Panc1 (cell line): ENCODE measurements at regions not wholly inside any gene's neighbourhood (a gene's known extent, or its start where the extent isn't known, plus 50 kb on each side); places are given as distances from the start of the nearest gene placed in this dataset.

Experiments
- ATAC-seq: fragments of 200-7000 bp; cut with Tn5 transposase; 2 replicates; pipeline ENCODE4 v1.9.1; 2020; ENCODE audit warnings: mild to moderate bottlenecking, moderate library complexity
- BruUV-seq: library from RNA; stranded (reverse); fragments of 400-500 nt; replicated peaks from 2 replicates; lab custom pipeline; 2021; lab: Mats Ljungman, UMichigan
- CTCF ChIA-PET: fragments of 300-600 bp; sonication (Branson Sonifier 250); formaldehyde crosslinking; loops from one replicate; lab custom pipeline; 2022; ENCODE audit warnings: antibody characterized with exemption; lab: Charles Lee
- POLR2A ChIA-PET: fragments of 300-600 bp; sonication (Branson Sonifier 250); formaldehyde crosslinking; loops from one replicate; lab custom pipeline; 2022; ENCODE audit warnings: antibody characterized with exemption; lab: Charles Lee
- DNase-seq: peaks from one replicate; pipeline ENCODE4 v3.0.0-alpha.2; 2010; ENCODE audit warnings: low read depth, low spot score
- H3K27ac ChIP-seq: 2 replicates; pipeline ENCODE4 v1.5.1; 2011; ENCODE audit warnings: mild to moderate bottlenecking, low read length, inconsistent platforms
- H3K27me3 ChIP-seq: fragments of 200-500 bp; sonication (Bioruptor generic); 2 replicates; pipeline ENCODE4 v1.6.0; 2014; ENCODE audit warnings: low read length, inconsistent platforms; ENCODE audit not compliant: control insufficient read depth, insufficient read depth
- H3K36me3 ChIP-seq: fragments of 200-500 bp; sonication (Bioruptor generic); 2 replicates; pipeline ENCODE4 v1.5.1; 2014; ENCODE audit warnings: inconsistent platforms, mild to moderate bottlenecking, low read length, moderate library complexity; ENCODE audit not compliant: control insufficient read depth, insufficient read depth
- H3K4me1 ChIP-seq: 2 replicates; pipeline ENCODE4 v1.5.1; 2011; ENCODE audit warnings: inconsistent platforms, mild to moderate bottlenecking, low read length, moderate library complexity; ENCODE audit not compliant: control insufficient read depth, insufficient read depth
- H3K4me3 ChIP-seq, 2 experiments: 2 replicates each; pipeline ENCODE4 v1.5.1; 2011 to 2012; ENCODE audit warnings: low read depth in 2 of 2, low read length in 2 of 2, mild to moderate bottlenecking in 2 of 2, inconsistent platforms in 1 of 2, moderate library complexity in 1 of 2
- H3K9me3 ChIP-seq: fragments of 200-500 bp; sonication (Bioruptor generic); 2 replicates; pipeline ENCODE4 v1.5.1; 2014; ENCODE audit warnings: low read depth, mild to moderate bottlenecking, inconsistent platforms, low read length, moderate library complexity; ENCODE audit not compliant: control insufficient read depth, insufficient read depth
- POLR2AphosphoS5 ChIP-seq: IDR thresholded peaks from 2 replicates; pipeline ENCODE4 v1.6.1; 2012; ENCODE audit warnings: mild to moderate bottlenecking, low read depth, low read length, moderate library complexity
- SIN3A ChIP-seq: IDR thresholded peaks from 2 replicates; pipeline ENCODE4 v1.6.1; 2012; ENCODE audit warnings: low read depth, mild to moderate bottlenecking, low read length, moderate library complexity, borderline replicate concordance; ENCODE audit not compliant: insufficient read depth
- TCF7L2 ChIP-seq: IDR thresholded peaks from 2 replicates; pipeline ENCODE4 v1.6.1; 2011; ENCODE audit warnings: mild to moderate bottlenecking, low read depth, low read length, inconsistent platforms
- in situ Hi-C: cut with HindIII; loops from 2 replicates; pipeline ENCODE4 v1.10.0; 2016; ENCODE audit warnings: low sequenced_read_pairs, low pct_unique_long_range_greater_than_20kb
- intact Hi-C: fragments of 100-400 bp; cut with micrococcal nuclease; formaldehyde crosslinking; loops from one replicate; pipeline ENCODE4 v1.10.0; 2022; ENCODE audit not compliant: unreplicated experiment
- TF ChIP-seq, protein P1 (sequence below): fragments of 450-650 bp; IDR thresholded peaks from 2 replicates; pipeline ENCODE4 v1.5.1; 2017; ENCODE audit warnings: mild to moderate bottlenecking
- TF ChIP-seq, protein P2 (sequence below), 2 experiments: IDR thresholded peaks; 2 replicates each; pipeline ENCODE4 v1.6.1; 2011 to 2012; ENCODE audit warnings: low read depth in 2 of 2, control low read depth in 1 of 2, low read length in 1 of 2, mild to moderate bottlenecking in 1 of 2, moderate library complexity in 1 of 2; ENCODE audit not compliant: insufficient read depth in 1 of 2

DNA sequence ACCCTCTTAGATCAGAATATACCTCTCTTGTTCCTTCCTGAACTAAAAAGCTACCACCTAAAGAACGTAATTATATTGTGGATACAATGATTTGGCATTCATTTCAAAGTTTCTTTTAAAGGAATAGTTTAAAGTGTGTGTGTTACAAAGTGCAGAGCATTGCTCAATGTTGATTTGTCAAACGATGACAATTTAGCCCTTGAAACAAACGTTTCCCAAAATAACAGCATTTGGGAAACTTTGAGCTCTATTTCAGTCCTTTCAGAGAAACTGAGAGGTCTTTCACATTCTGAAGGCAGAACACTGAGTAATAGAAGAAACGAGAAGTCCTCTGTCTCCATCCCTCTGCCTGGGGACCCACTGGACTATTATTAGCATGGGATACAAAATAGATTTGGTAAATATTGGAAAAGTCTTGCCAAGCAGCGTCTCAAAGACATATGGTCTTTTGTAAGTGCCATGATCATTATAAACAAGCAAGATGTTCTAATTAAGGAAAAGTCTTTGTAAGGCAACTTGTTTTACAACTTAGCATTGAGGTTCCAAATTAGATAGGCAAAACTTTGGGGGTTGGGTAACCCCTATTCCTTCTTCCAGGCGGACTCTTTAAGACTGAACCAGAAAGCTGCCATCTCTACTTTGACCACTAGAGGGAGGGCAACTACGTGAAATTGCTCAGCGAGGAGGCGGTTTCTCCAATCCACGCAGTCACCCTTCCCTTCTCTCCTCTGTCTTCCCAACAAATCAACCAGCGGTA, 208.8 kb downstream of the RNF144B start:
- ChIA-PET POLR2A (no interaction called here), CTCF (interaction anchor here (0.5 to 1.4 kb wide), 4 partner anchors 147 to 1956 kb away, joined by 3 to 14 read pairs (median 6); no protein-coding TSS in a partner anchor)
- no TSS peak for BruUV-seq

DNA sequence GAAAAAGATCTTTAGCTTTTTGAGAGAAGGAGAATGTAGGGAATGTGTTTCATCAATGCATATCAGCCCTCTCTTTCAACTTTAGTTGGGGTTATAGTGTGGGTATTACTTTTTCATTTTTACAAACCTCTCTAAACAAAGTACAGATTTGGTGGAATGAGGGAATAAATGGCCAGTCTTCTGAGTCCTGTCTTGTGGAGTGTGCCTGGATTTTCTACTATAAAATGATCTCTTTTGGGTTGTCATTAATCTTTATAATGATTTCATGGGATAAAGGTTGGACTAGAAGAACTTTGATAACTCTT, 209.3 kb downstream of the RNF144B start:
- CTCF ChIA-PET: interaction anchor here (0.7 to 1.4 kb wide), 2 partner anchors 1271 to 1460 kb away, joined by 3 read pairs; no protein-coding TSS in a partner anchor
- H3K4me1 ChIP-seq: no peaks in the 10 kb centered on the region
- DNase-seq (no peak), ATAC-seq (0 out of 2 replicates have a peak, but pooled peaks have one; percentile 34)
- BruUV-seq: no TSS peak
- POLR2A ChIA-PET: no interaction called here
- H3K4me3 ChIP-seq: no peak overlapping the region
- H3K36me3 ChIP-seq: no peaks in the 10 kb centered on the region
- no peaks in the 10 kb centered on the region; the same call in 1 of the 2 replicates for H3K27me3 ChIP-seq
- intact Hi-C loops (loop anchor here (10.0 kb wide), 3 partner anchors 238 to 1458 kb away; no protein-coding TSS in a partner anchor), in situ Hi-C loops (no loop called here)
- TF ChIP-seq, protein P1, sequence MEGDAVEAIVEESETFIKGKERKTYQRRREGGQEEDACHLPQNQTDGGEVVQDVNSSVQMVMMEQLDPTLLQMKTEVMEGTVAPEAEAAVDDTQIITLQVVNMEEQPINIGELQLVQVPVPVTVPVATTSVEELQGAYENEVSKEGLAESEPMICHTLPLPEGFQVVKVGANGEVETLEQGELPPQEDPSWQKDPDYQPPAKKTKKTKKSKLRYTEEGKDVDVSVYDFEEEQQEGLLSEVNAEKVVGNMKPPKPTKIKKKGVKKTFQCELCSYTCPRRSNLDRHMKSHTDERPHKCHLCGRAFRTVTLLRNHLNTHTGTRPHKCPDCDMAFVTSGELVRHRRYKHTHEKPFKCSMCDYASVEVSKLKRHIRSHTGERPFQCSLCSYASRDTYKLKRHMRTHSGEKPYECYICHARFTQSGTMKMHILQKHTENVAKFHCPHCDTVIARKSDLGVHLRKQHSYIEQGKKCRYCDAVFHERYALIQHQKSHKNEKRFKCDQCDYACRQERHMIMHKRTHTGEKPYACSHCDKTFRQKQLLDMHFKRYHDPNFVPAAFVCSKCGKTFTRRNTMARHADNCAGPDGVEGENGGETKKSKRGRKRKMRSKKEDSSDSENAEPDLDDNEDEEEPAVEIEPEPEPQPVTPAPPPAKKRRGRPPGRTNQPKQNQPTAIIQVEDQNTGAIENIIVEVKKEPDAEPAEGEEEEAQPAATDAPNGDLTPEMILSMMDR: peak; percentile 40
- TF ChIP-seq, protein P2, sequence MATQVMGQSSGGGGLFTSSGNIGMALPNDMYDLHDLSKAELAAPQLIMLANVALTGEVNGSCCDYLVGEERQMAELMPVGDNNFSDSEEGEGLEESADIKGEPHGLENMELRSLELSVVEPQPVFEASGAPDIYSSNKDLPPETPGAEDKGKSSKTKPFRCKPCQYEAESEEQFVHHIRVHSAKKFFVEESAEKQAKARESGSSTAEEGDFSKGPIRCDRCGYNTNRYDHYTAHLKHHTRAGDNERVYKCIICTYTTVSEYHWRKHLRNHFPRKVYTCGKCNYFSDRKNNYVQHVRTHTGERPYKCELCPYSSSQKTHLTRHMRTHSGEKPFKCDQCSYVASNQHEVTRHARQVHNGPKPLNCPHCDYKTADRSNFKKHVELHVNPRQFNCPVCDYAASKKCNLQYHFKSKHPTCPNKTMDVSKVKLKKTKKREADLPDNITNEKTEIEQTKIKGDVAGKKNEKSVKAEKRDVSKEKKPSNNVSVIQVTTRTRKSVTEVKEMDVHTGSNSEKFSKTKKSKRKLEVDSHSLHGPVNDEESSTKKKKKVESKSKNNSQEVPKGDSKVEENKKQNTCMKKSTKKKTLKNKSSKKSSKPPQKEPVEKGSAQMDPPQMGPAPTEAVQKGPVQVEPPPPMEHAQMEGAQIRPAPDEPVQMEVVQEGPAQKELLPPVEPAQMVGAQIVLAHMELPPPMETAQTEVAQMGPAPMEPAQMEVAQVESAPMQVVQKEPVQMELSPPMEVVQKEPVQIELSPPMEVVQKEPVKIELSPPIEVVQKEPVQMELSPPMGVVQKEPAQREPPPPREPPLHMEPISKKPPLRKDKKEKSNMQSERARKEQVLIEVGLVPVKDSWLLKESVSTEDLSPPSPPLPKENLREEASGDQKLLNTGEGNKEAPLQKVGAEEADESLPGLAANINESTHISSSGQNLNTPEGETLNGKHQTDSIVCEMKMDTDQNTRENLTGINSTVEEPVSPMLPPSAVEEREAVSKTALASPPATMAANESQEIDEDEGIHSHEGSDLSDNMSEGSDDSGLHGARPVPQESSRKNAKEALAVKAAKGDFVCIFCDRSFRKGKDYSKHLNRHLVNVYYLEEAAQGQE (IDR thresholded peaks at IDR 0.05; ENCODE audit: insufficient read depth in 1 of 2, low read depth in 2 of 2, low read length in 1 of 2): no peak
- TF ChIP-seq SIN3A: no peak
- TF ChIP-seq TCF7L2: no peak
- TF ChIP-seq POLR2AphosphoS5: no peak
- no peaks in the 10 kb centered on the region for H3K9me3 ChIP-seq
- H3K27ac ChIP-seq: no peak overlapping the region

More for the DNA sequence above, 208.8 kb downstream of the RNF144B start:
- in situ Hi-C loops: no loop called here
- H3K4me1 ChIP-seq: no peaks in the 10 kb centered on the region
- H3K36me3 ChIP-seq: no peaks in the 10 kb centered on the region
- H3K4me3 ChIP-seq: no peak overlapping the region
- ATAC-seq (peak; percentile 93), DNase-seq (peak; percentile 69)
- intact Hi-C loops: loop anchor here (10.0 kb wide), 3 partner anchors 239 to 1459 kb away; no protein-coding TSS in a partner anchor
- H3K9me3 ChIP-seq: no peaks in the 10 kb centered on the region
- TF ChIP-seq, protein P1: peak; percentile 93
- no peak for TF ChIP-seq POLR2AphosphoS5
- no peaks in the 10 kb centered on the region; the same call in 1 of the 2 replicates for H3K27me3 ChIP-seq
- no peak overlapping the region for H3K27ac ChIP-seq
